ENCODE measurements at regions not wholly inside any gene's neighbourhood (a gene's known extent, or its start where the extent isn't known, plus 50 kb on each side); places are given as distances from the start of the nearest gene placed in this dataset.

GRCh38 chr18:24762511-24762910 is 302.1 kb downstream of the HRH4 start:
- ATAC-seq: peak; percentile 32
- intact Hi-C loops (cut with micrococcal nuclease): no loop called here
- DNase-seq: no peak

- DNase-seq (peak; percentile 46), ATAC-seq (peak; percentile 95)
- intact Hi-C loops (cut with micrococcal nuclease): no loop called here
These were observed 303.5 kb downstream of the HRH4 start for GRCh38 chr18:24763765-24764513.

GRCh38 chr18:24764766-24765165 is 304.3 kb downstream of the HRH4 start:
- DNase-seq (no peak), ATAC-seq (no peak)
- intact Hi-C loops (cut with micrococcal nuclease): no loop called here

- DNase-seq: no peak
- intact Hi-C loops (cut with micrococcal nuclease): no loop called here
- ATAC-seq: no peak
These were observed 305.9 kb downstream of the HRH4 start for GRCh38 chr18:24766376-24766775.

GRCh38 chr18:24770311-24771024 is 310.0 kb downstream of the HRH4 start:
- DNase-seq (no peak), ATAC-seq (no peak)
- intact Hi-C loops (cut with micrococcal nuclease): no loop called here

GRCh38 chr18:24771300-24771699 is 310.9 kb downstream of the HRH4 start:
- no peak for ATAC-seq

GRCh38 chr18:24773101-24773500 is 312.7 kb downstream of the HRH4 start:
- ATAC-seq (no peak), DNase-seq (no peak)
- intact Hi-C loops (cut with micrococcal nuclease): no loop called here

More at GRCh38 chr18:24771300-24771699, 310.9 kb downstream of the HRH4 start:
- intact Hi-C loops (cut with micrococcal nuclease): no loop called here
- DNase-seq: no peak

- no peak for DNase-seq
- no peak for ATAC-seq
- intact Hi-C loops (cut with micrococcal nuclease): no loop called here
These were observed 315.6 kb downstream of the HRH4 start for GRCh38 chr18:24776019-24776418.

GRCh38 chr18:24778810-24779418 is 318.5 kb downstream of the HRH4 start:
- DNase-seq (no peak), ATAC-seq (no peak)
- intact Hi-C loops (cut with micrococcal nuclease): no loop called here

GRCh38 chr18:24782566-24782965 is 322.1 kb downstream of the HRH4 start:
- ATAC-seq: no peak
- intact Hi-C loops (cut with micrococcal nuclease): no loop called here
- DNase-seq: no peak

- DNase-seq (no peak), ATAC-seq (no peak)
- intact Hi-C loops (cut with micrococcal nuclease): no loop called here
These were observed 324.6 kb downstream of the HRH4 start for GRCh38 chr18:24785019-24785418.

- intact Hi-C loops (cut with micrococcal nuclease): no loop called here
- ATAC-seq: no peak
These were observed 325.6 kb downstream of the HRH4 start for GRCh38 chr18:24786027-24786426.

GRCh38 chr18:24790347-24790746 is 329.9 kb downstream of the HRH4 start:
- no peak for DNase-seq
- ATAC-seq: no peak
- intact Hi-C loops (cut with micrococcal nuclease): no loop called here

More at GRCh38 chr18:24786027-24786426, 325.6 kb downstream of the HRH4 start:
- no peak for DNase-seq

- ATAC-seq (no peak), DNase-seq (no peak)
- intact Hi-C loops (cut with micrococcal nuclease): no loop called here
These were observed 331.5 kb downstream of the HRH4 start for GRCh38 chr18:24791751-24792545.

GRCh38 chr18:24793742-24794141 is 333.3 kb downstream of the HRH4 start:
- intact Hi-C loops (cut with micrococcal nuclease): no loop called here
- ATAC-seq: no peak
- DNase-seq: no peak

- ATAC-seq (no peak), DNase-seq (no peak)
- intact Hi-C loops (cut with micrococcal nuclease): no loop called here
These were observed 334.7 kb downstream of the HRH4 start for GRCh38 chr18:24795129-24795528.

GRCh38 chr18:24797981-24798380 is 337.5 kb downstream of the HRH4 start:
- no peak for DNase-seq
- intact Hi-C loops (cut with micrococcal nuclease): no loop called here
- ATAC-seq: no peak

GRCh38 chr18:24799176-24799575 is 338.7 kb downstream of the HRH4 start:
- no peak for ATAC-seq
- intact Hi-C loops (cut with micrococcal nuclease): no loop called here
- no peak for DNase-seq

- intact Hi-C loops (cut with micrococcal nuclease): no loop called here
- no peak for ATAC-seq
- no peak for DNase-seq
These were observed 339.3 kb downstream of the HRH4 start for GRCh38 chr18:24799720-24800119.

GRCh38 chr18:24801001-24801400 is 340.6 kb downstream of the HRH4 start:
- no peak for ATAC-seq
- DNase-seq: no peak
- intact Hi-C loops (cut with micrococcal nuclease): no loop called here

All from left ventricle myocardium superior (tissue), 1 donor.